K562 (cell line): ENCODE measurements at regions not wholly inside any gene's neighbourhood (a gene's known extent, or its start where the extent isn't known, plus 50 kb on each side); places are given as distances from the start of the nearest gene placed in this dataset.

ENCODE experiments used
- GTF2F1 ChIP-seq: IDR thresholded peaks from 2 replicates; pipeline ENCODE4 v1.6.1; 2011; ENCODE audit warnings: low read depth, low read length, improper control_type of control experiment
- POLR2A ChIP-seq: fragments of 450-650 bp; conservative IDR thresholded peaks from 2 replicates; pipeline ENCODE4 v1.6.1; 2016
- SREBF2 ChIP-seq: sonication (generic); formaldehyde crosslinking; IDR thresholded peaks from 2 replicates; pipeline ENCODE4 v1.4.0; 2020; ENCODE audit warnings: mild to moderate bottlenecking, missing genetic modification reagents
- TCF7 ChIP-seq: sonication (generic); IDR thresholded peaks from 2 replicates; pipeline ENCODE4 v1.6.1; 2016; ENCODE audit warnings: antibody characterized with exemption, borderline replicate concordance
- TF ChIP-seq, protein P1 (sequence below): fragments of 250-450 bp; sonication (Bioruptor Pico); IDR thresholded peaks from 2 replicates; pipeline ENCODE4 v1.6.1; 2021; ENCODE audit warnings: mild to moderate bottlenecking
- TF ChIP-seq, protein P2 (sequence below), 3 experiments: IDR thresholded peaks in 2 of 3; conservative IDR thresholded peaks in 1 of 3; 2 replicates each; pipeline ENCODE4 v1.5.1; 2011 to 2012; ENCODE audit warnings: low read length in 3 of 3, mild to moderate bottlenecking in 3 of 3, control low read depth in 2 of 3, improper control_type of control experiment in 1 of 3, inconsistent platforms in 1 of 3, low read depth in 1 of 3, mixed read lengths in 1 of 3, moderate library complexity in 1 of 3; ENCODE audit not compliant: insufficient read depth in 2 of 3

DNA sequence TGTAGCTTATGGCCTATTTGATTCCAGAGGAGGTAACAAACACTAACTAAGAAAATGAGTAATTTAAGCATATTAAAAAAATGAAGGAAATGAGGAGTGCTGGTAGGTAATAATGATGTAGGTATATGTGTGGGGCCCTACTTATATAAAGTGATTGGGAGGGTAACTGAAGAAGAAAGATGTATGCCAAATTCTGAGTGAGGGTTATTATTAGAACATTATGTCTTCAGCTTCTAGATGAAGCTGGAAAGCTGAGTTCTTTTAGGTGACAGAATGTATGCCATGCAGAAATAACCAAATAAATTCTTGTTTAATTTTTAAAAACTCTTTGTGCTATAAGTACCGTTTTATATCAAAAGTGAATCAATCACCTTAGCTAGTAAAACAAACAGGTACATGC lies 479.6 kb upstream of the TENM4 start:
- TF ChIP-seq, protein P1, sequence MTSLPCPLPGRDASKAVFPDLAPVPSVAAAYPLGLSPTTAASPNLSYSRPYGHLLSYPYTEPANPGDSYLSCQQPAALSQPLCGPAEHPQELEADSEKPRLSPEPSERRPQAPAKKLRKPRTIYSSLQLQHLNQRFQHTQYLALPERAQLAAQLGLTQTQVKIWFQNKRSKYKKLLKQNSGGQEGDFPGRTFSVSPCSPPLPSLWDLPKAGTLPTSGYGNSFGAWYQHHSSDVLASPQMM (CRISPR knock-in tag): no peak
- TF ChIP-seq SREBF2 (no peak), POLR2A (no peak), GTF2F1 (no peak), TCF7 (no peak)
- TF ChIP-seq, protein P2, sequence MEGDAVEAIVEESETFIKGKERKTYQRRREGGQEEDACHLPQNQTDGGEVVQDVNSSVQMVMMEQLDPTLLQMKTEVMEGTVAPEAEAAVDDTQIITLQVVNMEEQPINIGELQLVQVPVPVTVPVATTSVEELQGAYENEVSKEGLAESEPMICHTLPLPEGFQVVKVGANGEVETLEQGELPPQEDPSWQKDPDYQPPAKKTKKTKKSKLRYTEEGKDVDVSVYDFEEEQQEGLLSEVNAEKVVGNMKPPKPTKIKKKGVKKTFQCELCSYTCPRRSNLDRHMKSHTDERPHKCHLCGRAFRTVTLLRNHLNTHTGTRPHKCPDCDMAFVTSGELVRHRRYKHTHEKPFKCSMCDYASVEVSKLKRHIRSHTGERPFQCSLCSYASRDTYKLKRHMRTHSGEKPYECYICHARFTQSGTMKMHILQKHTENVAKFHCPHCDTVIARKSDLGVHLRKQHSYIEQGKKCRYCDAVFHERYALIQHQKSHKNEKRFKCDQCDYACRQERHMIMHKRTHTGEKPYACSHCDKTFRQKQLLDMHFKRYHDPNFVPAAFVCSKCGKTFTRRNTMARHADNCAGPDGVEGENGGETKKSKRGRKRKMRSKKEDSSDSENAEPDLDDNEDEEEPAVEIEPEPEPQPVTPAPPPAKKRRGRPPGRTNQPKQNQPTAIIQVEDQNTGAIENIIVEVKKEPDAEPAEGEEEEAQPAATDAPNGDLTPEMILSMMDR (IDR thresholded peaks at IDR 0.05 in 2 of 3, conservative IDR thresholded peaks at IDR 0.05 in 1 of 3; ENCODE audit: insufficient read depth in 2 of 3, low read depth in 1 of 3, low read length in 3 of 3): no peak
